Type B pancreatic cell (in vitro differentiated cells): ENCODE measurements at regions not wholly inside any gene's neighbourhood (a gene's known extent, or its start where the extent isn't known, plus 50 kb on each side); places are given as distances from the start of the nearest gene placed in this dataset.

Experiments
- DNase-seq: peaks from one replicate; pipeline ENCODE4 v3.0.0; 2021; ENCODE audit warnings: mixed read lengths; ENCODE audit not compliant: unreplicated experiment; ENCODE audit errors: extremely low spot score
- H3K27ac Mint-ChIP-seq: 2 replicates; pipeline ENCODE4 v1.8.0; 2021; ENCODE audit warnings: mild to moderate bottlenecking, mixed read lengths
- H3K27me3 Mint-ChIP-seq: 2 replicates; pipeline ENCODE4 v1.8.0; 2021; ENCODE audit warnings: mixed read lengths
- H3K36me3 Mint-ChIP-seq: 2 replicates; pipeline ENCODE4 v1.8.0; 2021; ENCODE audit warnings: mixed read lengths
- H3K4me1 Mint-ChIP-seq: one replicate; pipeline ENCODE4 v1.8.0; 2021; ENCODE audit warnings: mixed read lengths; ENCODE audit not compliant: unreplicated experiment
- H3K4me3 Mint-ChIP-seq: 2 replicates; pipeline ENCODE4 v1.8.0; 2021; ENCODE audit warnings: mild to moderate bottlenecking, mixed read lengths
- H3K9me3 Mint-ChIP-seq: 2 replicates; pipeline ENCODE4 v1.8.0; 2021; ENCODE audit warnings: mixed read lengths
- CTCF ChIP-seq: fragments of 200-600 bp; sonication (generic); conservative IDR thresholded peaks from 2 replicates; pipeline ENCODE4 v1.5.0; 2021; ENCODE audit warnings: antibody characterized with exemption, mild to moderate bottlenecking

- Mint-ChIP-seq H3K27ac (peak overlapping the region; percentile 27), H3K9me3 (peaks cover 7% of the 10 kb centered on the region), H3K36me3 (no peaks in the 10 kb centered on the region), H3K4me3 (peak overlapping the region; percentile 74), H3K4me1 (peaks cover 39% of the 10 kb centered on the region), H3K27me3 (peaks cover 5% of the 10 kb centered on the region)
- no peak for DNase-seq
- peak; percentile 25 for TF ChIP-seq CTCF
These were observed 231.1 kb downstream of the SOX9 start for GRCh38 chr17:72351884-72352346.

GRCh38 chr17:72353502-72353901, 232.7 kb downstream of the SOX9 start:
- DNase-seq = no peak
- no peak for TF ChIP-seq CTCF
- Mint-ChIP-seq H3K4me3 (no peak overlapping the region), H3K4me1 (peaks cover 39% of the 10 kb centered on the region), H3K27ac (no peak overlapping the region), H3K27me3 (peaks cover 5% of the 10 kb centered on the region), H3K9me3 (peaks cover 7% of the 10 kb centered on the region), H3K36me3 (no peaks in the 10 kb centered on the region)

GRCh38 chr17:72354071-72354470, 233.3 kb downstream of the SOX9 start:
- no peak overlapping the region for H3K27ac Mint-ChIP-seq

GRCh38 chr17:72357764-72358365, 237.0 kb downstream of the SOX9 start:
- TF ChIP-seq CTCF = no peak
- Mint-ChIP-seq H3K9me3 (peaks cover 7% of the 10 kb centered on the region), H3K36me3 (peaks cover 8% of the 10 kb centered on the region), H3K4me3 (no peak overlapping the region), H3K27ac (no peak overlapping the region), H3K27me3 (peaks cover 14% of the 10 kb centered on the region), H3K4me1 (peaks cover 37% of the 10 kb centered on the region)
- no peak for DNase-seq

More at GRCh38 chr17:72354071-72354470, 233.3 kb downstream of the SOX9 start:
- TF ChIP-seq CTCF = no peak
- Mint-ChIP-seq H3K27me3 (peaks cover 5% of the 10 kb centered on the region), H3K4me1 (peaks cover 39% of the 10 kb centered on the region), H3K9me3 (peaks cover 7% of the 10 kb centered on the region), H3K36me3 (no peaks in the 10 kb centered on the region), H3K4me3 (peak overlapping the region; percentile 3)
- no peak for DNase-seq

GRCh38 chr17:72358465-72358864, 237.6 kb downstream of the SOX9 start:
- Mint-ChIP-seq H3K36me3 (peaks cover 8% of the 10 kb centered on the region), H3K27me3 (peaks cover 13% of the 10 kb centered on the region), H3K4me1 (peaks cover 37% of the 10 kb centered on the region), H3K9me3 (peaks cover 7% of the 10 kb centered on the region), H3K4me3 (no peak overlapping the region), H3K27ac (no peak overlapping the region)
- no peak for TF ChIP-seq CTCF
- DNase-seq = no peak
